DND-41 (cell line): ENCODE measurements at regions not wholly inside any gene's neighbourhood (a gene's known extent, or its start where the extent isn't known, plus 50 kb on each side); places are given as distances from the start of the nearest gene placed in this dataset.

ENCODE experiments used
- ATAC-seq: fragments of 200-7000 bp; cut with Tn5 transposase; 3 replicates; pipeline ENCODE4 v1.9.1; 2021; ENCODE audit warnings: low read depth; ENCODE audit not compliant: insufficient read depth
- DNase-seq: peaks from one replicate; pipeline ENCODE4 v3.0.0-alpha.2; 2020
- H2AFZ ChIP-seq: 2 replicates; pipeline ENCODE4 v1.6.0; 2012; ENCODE audit warnings: low read depth, low read length
- H3K27ac ChIP-seq: 2 replicates; pipeline ENCODE4 v1.5.1; 2012; ENCODE audit warnings: low read length, inconsistent platforms
- H3K27me3 ChIP-seq: fragments of 200-600 bp; sonication (generic); 2 replicates; pipeline ENCODE4 v1.6.0; 2012; ENCODE audit warnings: low read length, mild to moderate bottlenecking, inconsistent platforms; ENCODE audit not compliant: insufficient read depth, poor library complexity
- H3K36me3 ChIP-seq: 2 replicates; pipeline ENCODE4 v1.5.1; 2012; ENCODE audit warnings: low read length, inconsistent platforms; ENCODE audit not compliant: insufficient read depth
- H3K4me1 ChIP-seq: 2 replicates; pipeline ENCODE4 v1.5.1; 2012; ENCODE audit warnings: mild to moderate bottlenecking, low read length; ENCODE audit not compliant: insufficient read depth
- H3K4me2 ChIP-seq: 2 replicates; pipeline ENCODE4 v1.6.0; 2012; ENCODE audit warnings: mild to moderate bottlenecking, moderate library complexity, low read length, inconsistent platforms; ENCODE audit not compliant: insufficient read depth
- H3K4me3 ChIP-seq, 2 experiments: fragments of 200-600 bp in 1 of 2; shearing (Covaris generic) in 1 of 2; 2 replicates each; pipeline ENCODE4 v1.5.1; 2012 to 2016; ENCODE audit warnings: inconsistent platforms in 2 of 2, low read length in 2 of 2, mild to moderate bottlenecking in 2 of 2, low read depth in 1 of 2, moderate library complexity in 1 of 2
- H3K79me2 ChIP-seq: 2 replicates; pipeline ENCODE4 v1.6.0; 2012; ENCODE audit warnings: low read length, inconsistent platforms; ENCODE audit not compliant: insufficient read depth
- H3K9ac ChIP-seq: 2 replicates; pipeline ENCODE4 v1.6.0; 2012; ENCODE audit warnings: low read depth, mild to moderate bottlenecking, inconsistent platforms, low read length, moderate library complexity
- H3K9me3 ChIP-seq: 2 replicates; pipeline ENCODE4 v1.5.1; 2012; ENCODE audit warnings: low read length, moderate library complexity, mild to moderate bottlenecking, inconsistent platforms; ENCODE audit not compliant: insufficient read depth, severe bottlenecking
- H4K20me1 ChIP-seq: 2 replicates; pipeline ENCODE4 v1.6.0; 2012; ENCODE audit warnings: low read length; ENCODE audit not compliant: insufficient read depth
- EZH2 ChIP-seq: IDR thresholded peaks from 3 replicates; pipeline ENCODE4 v1.6.1; 2012; ENCODE audit warnings: borderline replicate concordance, low read depth, mild to moderate bottlenecking, moderate library complexity, low read length, inconsistent platforms; ENCODE audit not compliant: severe bottlenecking
- TF ChIP-seq, protein P1 (sequence below): IDR thresholded peaks from 2 replicates; pipeline ENCODE4 v1.5.1; 2012; ENCODE audit warnings: borderline replicate concordance, low read length, moderate library complexity, mild to moderate bottlenecking; ENCODE audit not compliant: poor library complexity, severe bottlenecking; ENCODE audit errors: extremely low read depth

DNA sequence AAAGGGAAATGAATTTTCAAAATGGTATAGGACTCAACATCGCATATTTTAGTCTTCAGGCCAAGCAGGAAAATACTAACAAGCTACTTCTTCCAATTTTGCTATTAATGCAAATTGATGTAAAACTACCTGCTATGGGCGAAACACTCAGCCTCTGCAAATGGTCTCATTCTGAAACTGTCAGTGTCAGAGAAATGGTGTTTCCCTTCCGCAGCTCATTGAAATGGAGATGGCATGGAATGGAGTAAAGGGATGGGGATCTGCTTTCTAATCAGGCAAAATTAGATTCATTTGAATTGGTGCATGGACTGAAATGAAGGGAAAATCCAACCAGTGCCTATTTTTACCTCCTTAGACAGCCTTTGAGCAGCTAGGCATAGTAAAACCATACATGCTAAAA, 80.4 kb upstream of the EEA1 start:
- Histone ChIP-seq H3K4me3 (no peak overlapping the region), H2AFZ (no peak overlapping the region), H3K4me2 (no peak overlapping the region), H3K79me2 (no peaks in the 10 kb centered on the region), H4K20me1 (no peaks in the 10 kb centered on the region), H3K9ac (no peak overlapping the region), H3K4me1 (no peaks in the 10 kb centered on the region), H3K27ac (no peak overlapping the region), H3K36me3 (no peaks in the 10 kb centered on the region), H3K27me3 (no peaks in the 10 kb centered on the region), H3K9me3 (no peaks in the 10 kb centered on the region)
- DNase-seq (no peak), ATAC-seq (no peak)
- TF ChIP-seq EZH2: no peak
- TF ChIP-seq, protein P1, sequence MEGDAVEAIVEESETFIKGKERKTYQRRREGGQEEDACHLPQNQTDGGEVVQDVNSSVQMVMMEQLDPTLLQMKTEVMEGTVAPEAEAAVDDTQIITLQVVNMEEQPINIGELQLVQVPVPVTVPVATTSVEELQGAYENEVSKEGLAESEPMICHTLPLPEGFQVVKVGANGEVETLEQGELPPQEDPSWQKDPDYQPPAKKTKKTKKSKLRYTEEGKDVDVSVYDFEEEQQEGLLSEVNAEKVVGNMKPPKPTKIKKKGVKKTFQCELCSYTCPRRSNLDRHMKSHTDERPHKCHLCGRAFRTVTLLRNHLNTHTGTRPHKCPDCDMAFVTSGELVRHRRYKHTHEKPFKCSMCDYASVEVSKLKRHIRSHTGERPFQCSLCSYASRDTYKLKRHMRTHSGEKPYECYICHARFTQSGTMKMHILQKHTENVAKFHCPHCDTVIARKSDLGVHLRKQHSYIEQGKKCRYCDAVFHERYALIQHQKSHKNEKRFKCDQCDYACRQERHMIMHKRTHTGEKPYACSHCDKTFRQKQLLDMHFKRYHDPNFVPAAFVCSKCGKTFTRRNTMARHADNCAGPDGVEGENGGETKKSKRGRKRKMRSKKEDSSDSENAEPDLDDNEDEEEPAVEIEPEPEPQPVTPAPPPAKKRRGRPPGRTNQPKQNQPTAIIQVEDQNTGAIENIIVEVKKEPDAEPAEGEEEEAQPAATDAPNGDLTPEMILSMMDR: no peak

DNA sequence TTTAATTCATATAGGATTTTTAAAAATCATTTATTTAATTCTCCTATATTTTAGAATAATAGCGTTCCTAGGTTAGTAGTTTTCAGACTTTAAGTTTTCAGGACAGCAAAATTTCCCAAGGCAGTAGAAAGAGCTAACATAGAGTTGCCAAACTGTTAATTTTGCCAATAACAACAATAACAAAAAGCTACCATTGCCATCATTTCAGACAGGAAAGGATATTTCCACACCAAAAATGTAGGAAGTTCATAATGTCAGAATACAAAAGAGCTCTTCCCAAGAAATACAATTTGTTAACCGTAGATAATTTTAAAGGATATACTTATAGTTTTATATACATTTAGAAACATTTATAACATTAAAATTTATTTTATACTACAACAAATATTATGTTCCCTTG, 81.4 kb upstream of the EEA1 start:
- no peaks in the 10 kb centered on the region for H3K27me3 ChIP-seq
- H3K4me3 ChIP-seq: no peak overlapping the region
- ATAC-seq (no peak), DNase-seq (no peak)
- no peaks in the 10 kb centered on the region for H3K9me3 ChIP-seq
- no peak overlapping the region for H3K27ac ChIP-seq
- H3K9ac ChIP-seq: no peak overlapping the region
- H3K79me2 ChIP-seq: no peaks in the 10 kb centered on the region
- no peak overlapping the region for H3K4me2 ChIP-seq
- TF ChIP-seq EZH2: no peak
- TF ChIP-seq, protein P1: no peak
- no peaks in the 10 kb centered on the region for H3K36me3 ChIP-seq
- no peak overlapping the region for H2AFZ ChIP-seq
- H4K20me1 ChIP-seq: no peaks in the 10 kb centered on the region
- H3K4me1 ChIP-seq: no peaks in the 10 kb centered on the region

DNA sequence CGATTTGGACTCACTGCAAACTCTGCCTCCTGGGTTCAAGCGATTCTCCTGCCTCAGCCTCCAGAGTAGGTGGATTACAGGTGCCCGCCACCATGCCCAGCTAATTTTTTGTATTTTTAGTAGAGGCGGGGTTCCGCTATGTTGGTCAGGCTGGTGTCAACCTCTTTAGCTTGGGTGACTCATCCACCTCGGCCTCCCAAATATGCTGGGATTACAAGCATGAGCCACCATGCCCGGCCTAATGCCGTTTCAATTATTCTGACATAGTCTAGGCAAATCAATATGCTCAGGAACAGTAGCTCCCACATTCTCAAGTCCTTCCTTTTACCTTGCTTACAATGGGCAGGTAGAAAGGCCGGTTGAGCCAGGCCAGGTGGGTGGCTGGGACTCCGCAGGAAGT, 82.0 kb upstream of the EEA1 start:
- Histone ChIP-seq H3K4me1 (no peaks in the 10 kb centered on the region), H3K4me3 (no peak overlapping the region), H4K20me1 (no peaks in the 10 kb centered on the region), H2AFZ (no peak overlapping the region), H3K27me3 (no peaks in the 10 kb centered on the region), H3K9me3 (no peaks in the 10 kb centered on the region), H3K36me3 (no peaks in the 10 kb centered on the region), H3K4me2 (no peak overlapping the region), H3K79me2 (no peaks in the 10 kb centered on the region), H3K9ac (no peak overlapping the region), H3K27ac (no peak overlapping the region)
- no peak for ATAC-seq
- no peak for DNase-seq
- no peak for TF ChIP-seq EZH2
- TF ChIP-seq, protein P1: no peak
